NCI-H510A treated with DMSO at 0.1 percent for 48 hours (cell line): ENCODE measurements at regions not wholly inside any gene's neighbourhood (a gene's known extent, or its start where the extent isn't known, plus 50 kb on each side); places are given as distances from the start of the nearest gene placed in this dataset.
A peak's percentile ranks its signal among the peaks of the same experiment; 100 is the strongest.
"Not testable (repeated sequence)": the region's sequence is repeated elsewhere in the genome, so short reads cannot be mapped to it uniquely, and the experiment has no call there.

ENCODE experiments used
- DNase-seq: peaks from one replicate; lab custom pipeline; 2025; lab: John Stamatoyannopoulos, UW

- peak; percentile 7 for DNase-seq
Measured at GRCh38 chr16:52976539-52977167, 76.0 kb downstream of the CHD9NB start.

GRCh38 chr16:52967744-52968143 lies 85.0 kb downstream of the CHD9NB start:
- no peak for DNase-seq

GRCh38 chr16:52964290-52964689 lies 88.4 kb downstream of the CHD9NB start:
- no peak for DNase-seq

GRCh38 chr16:52963855-52964242 lies 88.8 kb downstream of the CHD9NB start:
- DNase-seq: no peak

- DNase-seq: no peak
Measured at GRCh38 chr16:52963212-52963854, 89.4 kb downstream of the CHD9NB start.

GRCh38 chr16:52958951-52959350 lies 93.7 kb downstream of the CHD9NB start:
- DNase-seq: no peak

- no peak for DNase-seq
Measured at GRCh38 chr16:52957199-52957598, 95.5 kb downstream of the CHD9NB start.

GRCh38 chr16:52956044-52956443 lies 96.7 kb downstream of the CHD9NB start:
- DNase-seq: no peak

GRCh38 chr16:52953215-52953614 lies 99.5 kb downstream of the CHD9NB start:
- DNase-seq: no peak

- DNase-seq: no peak
Measured at GRCh38 chr16:52948946-52949345, 103.8 kb downstream of the CHD9NB start.

GRCh38 chr16:52932321-52932720 lies 120.4 kb downstream of the CHD9NB start:
- DNase-seq: no peak

- DNase-seq: peak; percentile 24
Measured at GRCh38 chr16:52929478-52930400, 123.0 kb downstream of the CHD9NB start.

GRCh38 chr16:52928955-52929354 lies 123.7 kb downstream of the CHD9NB start:
- no peak for DNase-seq

GRCh38 chr16:52925143-52925542 lies 127.6 kb downstream of the CHD9NB start:
- no peak for DNase-seq

- DNase-seq: no peak
Measured at GRCh38 chr16:52924162-52924561, 128.5 kb downstream of the CHD9NB start.

- no peak for DNase-seq
Measured at GRCh38 chr16:52921104-52921503, 131.6 kb downstream of the CHD9NB start.

- DNase-seq: no peak
Measured at GRCh38 chr16:52920331-52920730, 132.4 kb downstream of the CHD9NB start.

- DNase-seq: no peak
Measured at GRCh38 chr16:52914428-52914827, 138.3 kb downstream of the CHD9NB start.

- peak; percentile 55 for DNase-seq
Measured at GRCh38 chr16:52912565-52913173, 140.0 kb downstream of the CHD9NB start.

GRCh38 chr16:52908057-52908456 lies 144.6 kb downstream of the CHD9NB start:
- not testable (repeated sequence) for DNase-seq

- no peak for DNase-seq
Measured at GRCh38 chr16:52906281-52906680, 146.4 kb downstream of the CHD9NB start.

- no peak for DNase-seq
Measured at GRCh38 chr16:52896478-52897164, 156.1 kb downstream of the CHD9NB start.
